Nucleus accumbens (tissue), 56 donors: ENCODE measurements at regions not wholly inside any gene's neighbourhood (a gene's known extent, or its start where the extent isn't known, plus 50 kb on each side); places are given as distances from the start of the nearest gene placed in this dataset.
"Not testable (repeated sequence)": the region's sequence is repeated elsewhere in the genome, so short reads cannot be mapped to it uniquely, and the experiment has no call there.

Experiments
- DNase-seq, 56 donors: peaks; one replicate each; lab custom pipeline; 2025; lab: John Stamatoyannopoulos, UW

DNA sequence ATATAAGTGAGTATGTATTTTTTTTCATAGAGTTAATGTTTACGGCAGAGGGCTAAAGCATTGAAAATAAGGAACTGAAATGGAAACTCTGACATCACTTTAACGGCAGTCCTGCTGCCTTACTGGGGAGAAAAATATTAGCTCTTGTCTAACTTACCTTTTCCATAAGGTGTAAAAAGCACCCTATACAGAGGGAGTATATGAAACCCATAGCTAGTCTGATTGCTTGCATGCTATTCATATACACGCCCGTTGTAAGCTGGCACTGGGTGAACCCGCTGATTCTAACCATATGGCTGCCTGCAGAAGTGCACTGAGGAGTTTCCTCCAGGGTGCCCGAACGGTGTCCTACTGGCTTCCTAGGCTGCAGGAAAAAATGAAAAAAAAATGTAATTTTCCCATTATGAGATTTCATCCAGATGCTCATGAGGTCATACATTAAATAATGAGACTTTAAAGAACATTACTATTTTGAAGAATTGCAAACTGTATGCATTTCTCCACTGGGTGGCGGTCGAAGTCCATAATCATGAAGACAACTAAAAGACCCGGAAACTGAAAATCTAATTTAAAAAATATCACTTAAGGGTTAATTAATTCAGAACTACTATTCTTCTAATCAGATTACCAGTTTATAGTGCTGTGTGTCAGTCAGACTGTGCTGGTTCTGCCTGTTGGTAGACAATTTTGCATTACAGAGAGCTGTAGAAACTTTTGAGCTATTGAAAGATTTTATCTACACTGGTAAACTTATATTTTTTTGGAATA lies 144.7 kb downstream of the ALX1 start:
- DNase-seq, result no peak

DNA sequence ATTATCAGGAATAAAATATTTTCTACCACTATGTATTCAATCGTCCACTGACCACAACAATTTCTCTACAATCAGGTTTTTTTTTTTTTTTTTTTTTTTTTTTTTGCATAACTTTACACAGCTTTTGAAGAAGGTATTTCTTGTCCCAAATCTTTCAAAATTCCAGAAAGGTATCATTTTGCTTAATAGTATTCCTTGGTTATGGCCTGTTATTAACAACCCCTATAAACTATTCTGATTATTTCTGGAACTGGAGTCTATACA lies 145.3 kb downstream of the ALX1 start:
- no peak for DNase-seq

DNA sequence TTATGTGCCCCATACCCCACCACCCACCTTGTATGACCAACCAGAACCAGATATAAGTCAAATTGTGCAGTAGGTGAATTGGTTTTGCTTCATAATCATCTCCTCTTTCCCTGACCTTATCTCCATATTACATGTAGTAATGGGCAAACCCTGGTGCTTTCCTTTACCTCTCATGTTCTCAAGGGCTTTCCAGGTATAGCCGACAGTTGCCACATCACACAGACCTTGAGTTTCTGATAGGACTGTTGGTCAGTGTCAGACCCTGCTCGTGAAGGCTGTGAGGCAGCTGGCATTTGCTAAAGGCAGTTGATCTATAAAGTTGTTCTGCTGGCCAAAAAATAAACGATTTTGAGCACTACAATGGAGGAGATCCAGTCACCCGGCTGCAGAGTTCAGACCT lies 145.9 kb downstream of the ALX1 start:
- no peak for DNase-seq

DNA sequence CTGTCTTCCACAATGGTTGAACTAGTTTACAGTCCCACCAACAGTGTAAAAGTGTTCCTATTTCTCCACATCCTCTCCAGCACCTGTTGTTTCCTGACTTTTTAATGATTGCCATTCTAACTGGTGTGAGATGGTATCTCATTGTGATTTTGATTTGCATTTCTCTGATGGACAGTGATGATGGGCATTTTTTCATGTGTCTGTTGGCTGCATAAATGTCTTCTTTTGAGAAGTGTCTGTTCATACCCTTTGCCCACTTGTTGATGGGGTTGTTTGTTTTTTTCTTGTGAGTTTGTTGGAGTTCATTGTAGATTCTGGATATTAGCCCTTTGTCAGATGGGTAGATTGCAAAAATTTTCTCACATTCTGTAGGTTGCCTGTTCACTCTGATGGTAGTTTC lies 153.1 kb downstream of the ALX1 start:
- not testable (repeated sequence) for DNase-seq

DNA sequence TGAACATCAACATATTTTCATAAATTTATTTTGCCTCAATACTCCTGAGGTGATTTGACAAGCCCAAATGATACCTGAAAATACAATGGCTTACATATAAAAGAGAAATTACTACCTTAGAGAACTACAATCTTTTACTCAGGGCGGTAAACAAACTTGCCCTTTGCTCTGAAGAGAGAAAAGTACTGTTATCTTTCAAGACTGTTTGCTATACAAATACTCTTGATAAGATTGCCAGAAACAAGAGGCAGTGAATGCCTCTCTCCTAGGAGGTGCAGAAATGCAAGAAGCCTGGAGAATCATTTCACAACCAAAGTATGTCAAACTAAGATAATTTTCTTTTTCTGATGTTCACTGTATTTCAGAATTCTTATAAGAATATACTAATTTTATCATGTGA lies 160.3 kb downstream of the ALX1 start:
- no peak for DNase-seq

DNA sequence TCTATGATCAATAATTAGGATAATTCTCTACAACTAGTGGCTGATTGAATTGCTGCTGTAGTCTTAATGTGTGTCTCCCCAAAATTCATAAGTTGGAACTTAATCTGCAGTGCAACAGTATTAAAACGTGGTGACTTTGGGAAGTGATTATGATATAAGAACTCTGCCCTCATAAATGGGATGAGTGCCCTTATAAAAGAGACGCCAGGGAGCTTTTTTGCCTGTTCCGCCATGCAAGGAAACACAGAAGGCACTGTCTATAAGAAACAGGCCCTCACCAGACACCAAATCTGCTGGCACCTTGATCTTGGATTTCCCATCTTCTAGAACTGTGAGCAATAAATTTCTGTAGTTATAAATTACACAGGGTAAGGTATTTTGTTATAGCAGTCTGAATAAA lies 161.0 kb downstream of the ALX1 start:
- no peak for DNase-seq

DNA sequence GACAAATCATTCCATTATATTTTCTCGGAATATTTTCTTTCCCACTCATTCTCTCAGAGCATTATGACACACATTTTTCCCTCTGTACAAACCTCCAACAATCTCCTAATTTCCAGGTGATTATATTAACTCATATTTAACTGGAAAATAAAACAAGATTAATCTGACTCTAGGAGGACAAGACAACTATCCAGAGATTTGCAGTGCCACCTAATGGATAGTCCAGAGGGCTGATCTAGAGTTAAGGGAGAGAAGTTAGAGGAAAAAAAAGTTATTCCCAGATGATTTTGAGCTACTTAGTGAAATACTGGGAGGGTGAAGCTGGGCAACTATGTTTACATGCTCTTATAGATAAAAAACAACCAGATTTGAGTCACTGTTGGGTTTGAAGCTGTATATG lies 161.7 kb downstream of the ALX1 start:
- no peak for DNase-seq

DNA sequence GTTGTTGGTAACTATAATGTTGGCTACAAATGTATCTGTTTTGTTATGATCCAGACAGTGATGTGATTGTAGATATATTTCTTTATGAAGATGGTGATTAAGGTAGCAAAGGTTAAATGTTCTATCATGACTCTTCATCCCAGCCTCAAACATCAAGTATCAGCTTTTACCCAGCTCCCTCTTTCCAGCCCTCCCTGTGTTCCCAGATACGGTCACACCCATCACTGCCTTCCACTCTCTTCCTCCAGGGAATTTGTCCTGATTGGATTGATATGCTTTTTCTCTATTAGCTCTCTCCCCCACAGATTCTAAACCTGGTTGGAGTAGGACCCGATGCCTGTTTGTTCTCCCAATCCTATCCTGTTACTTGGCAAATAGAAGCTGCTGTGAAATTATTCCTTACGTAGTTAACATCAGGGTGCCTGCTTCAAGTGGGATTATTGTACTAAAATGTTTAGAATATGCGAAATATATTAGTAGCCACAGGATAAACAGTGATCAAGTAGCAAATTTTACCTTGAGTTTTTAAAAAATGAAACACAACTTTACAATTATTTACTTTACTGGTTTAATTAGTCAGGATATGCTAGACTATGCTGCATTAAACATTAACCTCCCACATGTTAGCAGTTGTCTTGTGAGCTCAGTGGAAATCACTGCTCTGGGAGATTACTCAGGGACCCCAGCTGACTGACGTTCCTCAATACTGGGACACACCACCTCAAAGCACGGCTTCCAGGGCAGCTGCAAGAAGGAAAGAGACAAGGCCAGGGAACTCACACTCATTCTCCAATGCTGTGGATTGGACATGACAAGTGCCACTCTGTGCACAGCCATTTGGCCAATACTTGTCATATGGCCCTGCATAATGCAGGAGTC lies 165.3 kb downstream of the ALX1 start:
- no peak for DNase-seq

DNA sequence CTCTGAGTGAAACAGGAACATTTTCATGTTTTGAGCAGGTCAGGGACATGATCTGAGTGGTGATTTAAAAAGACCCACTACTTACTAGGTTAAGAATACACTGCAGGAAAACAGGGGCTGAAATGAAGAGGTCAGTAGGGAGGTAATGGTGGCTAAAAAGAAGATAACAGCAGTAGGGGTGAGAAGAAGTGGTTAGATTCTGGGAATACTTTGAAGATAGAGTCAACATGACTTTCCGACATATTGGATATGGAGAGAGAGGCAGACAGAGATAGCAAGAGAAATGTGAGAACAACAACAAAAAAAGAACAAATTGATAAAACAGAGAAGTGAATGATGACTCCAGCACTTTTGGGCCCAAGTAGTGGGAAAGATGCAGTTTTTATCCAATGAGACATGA lies 168.0 kb downstream of the ALX1 start:
- DNase-seq, result no peak

DNA sequence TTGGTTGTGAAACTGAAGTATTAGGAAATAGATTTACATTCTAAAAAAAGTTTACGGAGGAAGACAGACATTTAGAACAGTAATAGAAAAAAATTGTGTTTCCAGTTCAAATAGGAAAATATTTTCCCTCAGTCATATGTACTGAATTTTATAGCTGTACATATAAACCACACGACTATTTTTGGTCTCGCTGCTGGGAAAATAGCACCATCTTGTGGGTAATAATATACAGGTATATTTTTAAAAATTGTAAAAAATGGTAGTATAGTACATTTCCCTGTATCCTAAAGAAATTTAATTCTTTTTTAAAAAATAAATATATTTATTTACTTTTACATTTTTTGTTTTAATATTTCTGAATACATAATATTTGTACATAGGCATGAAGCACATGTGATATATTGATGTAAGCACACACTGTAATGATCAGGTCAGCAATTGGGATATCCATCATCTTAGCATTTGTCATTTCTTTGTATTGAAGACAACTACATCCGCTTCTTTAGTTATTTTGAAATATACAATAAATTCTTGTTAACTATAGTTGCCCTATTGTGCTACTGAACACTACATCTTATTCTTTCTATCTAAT lies 168.6 kb downstream of the ALX1 start:
- DNase-seq, result no peak

DNA sequence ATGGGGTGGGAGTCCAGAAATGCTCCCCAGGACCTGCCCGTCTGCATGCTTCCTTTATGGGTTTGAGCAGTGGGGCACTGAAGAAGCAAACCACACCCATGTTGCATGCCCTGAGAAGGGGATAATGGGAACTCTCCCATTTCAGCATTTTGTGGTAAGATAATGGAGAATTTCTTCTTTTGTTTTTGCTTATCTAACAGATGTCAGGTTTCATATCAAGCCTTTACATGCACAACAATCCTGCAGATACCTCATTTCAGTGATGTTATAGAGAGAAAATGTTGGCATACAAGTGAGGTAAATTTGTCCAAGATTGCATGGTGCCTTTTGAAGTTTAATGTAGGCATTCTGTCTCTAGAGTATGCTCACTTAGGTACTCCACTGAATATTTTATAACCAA lies 177.0 kb downstream of the ALX1 start:
- DNase-seq, result no peak

DNA sequence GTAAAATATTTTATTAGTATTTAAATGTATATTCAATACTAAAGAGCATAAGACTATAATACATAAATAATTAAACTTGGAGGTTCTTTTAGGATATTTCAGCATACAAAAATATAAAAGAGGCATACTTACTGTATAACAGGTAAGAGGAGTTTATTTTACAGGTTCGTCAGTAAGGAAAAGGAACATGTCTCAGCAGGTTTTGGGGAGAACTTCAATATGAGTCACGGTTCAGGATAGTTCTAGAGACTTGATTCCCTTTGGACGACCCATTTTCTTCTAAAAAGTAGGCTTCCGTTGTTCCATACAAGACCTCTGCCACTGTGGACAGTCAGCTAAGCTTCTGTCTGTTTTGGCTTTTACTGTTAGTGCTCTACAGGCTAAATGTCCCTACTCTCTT lies 181.1 kb downstream of the ALX1 start:
- DNase-seq, result no peak

DNA sequence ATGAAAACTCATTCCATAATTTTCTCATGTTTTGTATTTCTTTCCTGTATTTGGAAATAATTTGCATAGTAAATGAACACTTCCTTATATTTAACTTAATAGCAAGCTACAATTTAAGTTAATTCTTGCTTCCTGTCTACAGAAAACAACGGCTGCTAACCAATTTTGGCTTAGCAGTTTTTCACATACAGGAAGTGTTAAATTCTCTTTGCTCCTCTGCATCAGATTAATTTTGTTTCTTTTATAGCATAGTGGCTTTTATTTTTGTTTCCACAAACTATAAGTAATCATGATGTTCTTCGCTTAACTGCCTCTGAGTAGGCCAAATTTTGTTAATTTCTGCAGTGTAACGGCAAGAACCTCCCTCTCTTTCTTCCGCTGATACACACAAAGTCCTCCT lies 182.9 kb downstream of the ALX1 start:
- no peak for DNase-seq

DNA sequence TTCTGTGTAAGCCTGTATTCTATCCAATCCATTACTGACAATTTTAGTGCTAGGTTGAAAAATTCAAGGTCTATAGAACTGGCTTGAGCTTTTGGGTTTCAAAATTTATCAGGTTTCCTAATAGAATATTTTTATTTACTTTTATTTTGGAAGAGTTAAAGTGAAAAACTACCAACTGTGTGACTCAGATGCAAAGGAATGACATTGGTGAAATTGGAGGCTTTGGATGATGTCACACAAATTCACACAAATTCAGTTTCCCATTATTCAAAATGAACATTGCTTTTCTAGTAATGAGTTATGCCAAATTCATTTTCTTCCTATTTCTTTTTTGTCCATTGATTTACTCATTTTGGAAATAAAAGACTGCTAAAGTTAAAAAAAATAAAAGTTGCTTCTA lies 186.9 kb downstream of the ALX1 start:
- no peak for DNase-seq

DNA sequence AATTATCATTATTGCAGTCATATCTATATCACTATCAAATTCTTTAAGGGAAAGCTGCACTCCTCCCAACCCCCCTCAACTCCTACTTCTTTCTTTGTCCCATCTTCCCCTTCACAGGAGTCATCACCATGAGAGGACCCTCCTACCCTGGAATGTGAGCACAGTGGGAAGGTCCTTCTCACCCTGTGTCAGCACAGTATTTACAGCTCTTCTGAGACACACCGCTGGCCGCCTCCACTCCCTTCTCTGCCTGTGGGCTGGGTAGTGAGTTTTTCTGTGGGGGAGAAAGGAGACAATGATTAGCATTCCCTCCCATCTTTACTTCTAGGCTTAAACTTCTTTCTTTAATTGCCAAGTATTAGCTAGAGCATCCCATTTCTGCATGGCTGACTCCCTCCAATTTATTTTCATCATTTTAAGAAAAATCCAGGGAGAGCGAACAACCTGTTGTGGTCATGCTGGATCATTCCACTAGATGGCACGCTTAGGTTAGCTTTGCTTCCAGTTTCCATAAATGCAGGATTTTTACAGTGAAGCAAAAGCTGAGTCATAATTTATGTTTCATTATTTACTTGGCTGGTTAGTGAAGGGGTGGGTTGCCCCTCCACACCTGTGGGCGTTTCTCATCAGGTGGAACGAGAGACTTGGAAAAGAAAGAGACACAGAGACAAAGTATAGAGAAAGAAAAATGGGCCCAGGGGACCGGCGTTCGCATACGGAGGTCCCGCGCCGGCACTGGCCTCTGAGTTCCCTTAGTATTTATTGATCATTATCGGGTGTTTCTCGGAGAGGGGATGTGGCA lies 188.5 kb downstream of the ALX1 start:
- DNase-seq, result peak in 21 of 56 donors; percentile 1 to 55 (median 9)

DNA sequence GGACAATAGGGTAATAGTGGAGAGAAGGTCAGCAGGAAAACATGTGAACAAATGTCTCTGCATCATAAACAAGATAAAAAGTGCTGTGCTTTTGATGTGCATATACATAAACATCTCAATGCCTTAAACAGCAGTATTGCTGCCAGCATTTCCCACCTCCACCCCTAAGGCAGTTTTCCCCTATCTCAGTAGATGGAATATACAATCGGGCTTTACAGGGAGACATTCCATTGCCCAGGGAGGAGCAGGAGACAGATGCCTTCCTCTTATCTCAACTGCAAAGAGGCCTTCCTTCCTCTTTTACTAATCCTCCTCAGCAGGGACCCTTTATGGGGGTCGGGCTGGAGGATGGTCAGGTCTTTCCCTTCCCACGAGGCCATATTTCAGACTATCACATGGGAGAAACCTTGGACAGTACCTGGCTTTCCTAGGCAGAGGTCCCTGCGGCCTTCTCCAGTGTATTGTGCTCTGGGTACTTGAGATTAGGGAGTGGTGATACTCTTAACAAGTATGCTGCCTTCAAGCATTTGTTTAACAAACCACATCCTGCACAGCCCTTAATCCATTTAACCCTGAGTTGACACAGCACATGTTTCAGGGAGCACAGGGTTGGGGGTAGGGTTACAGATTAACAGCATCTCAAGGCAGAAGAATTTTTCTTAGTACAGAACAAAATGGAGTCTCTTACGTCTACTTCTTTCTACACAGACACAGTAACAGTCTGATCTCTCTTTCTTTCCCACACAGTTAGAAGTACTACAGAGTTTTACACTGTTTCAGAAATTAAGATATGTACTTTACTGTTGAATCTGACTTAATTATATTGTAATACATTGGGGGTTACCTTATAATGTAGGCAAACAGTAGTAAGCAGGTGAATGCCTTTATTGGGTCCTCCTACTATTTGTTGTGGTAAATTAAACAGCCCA lies 189.4 kb downstream of the ALX1 start:
- DNase-seq, result not testable (repeated sequence)

DNA sequence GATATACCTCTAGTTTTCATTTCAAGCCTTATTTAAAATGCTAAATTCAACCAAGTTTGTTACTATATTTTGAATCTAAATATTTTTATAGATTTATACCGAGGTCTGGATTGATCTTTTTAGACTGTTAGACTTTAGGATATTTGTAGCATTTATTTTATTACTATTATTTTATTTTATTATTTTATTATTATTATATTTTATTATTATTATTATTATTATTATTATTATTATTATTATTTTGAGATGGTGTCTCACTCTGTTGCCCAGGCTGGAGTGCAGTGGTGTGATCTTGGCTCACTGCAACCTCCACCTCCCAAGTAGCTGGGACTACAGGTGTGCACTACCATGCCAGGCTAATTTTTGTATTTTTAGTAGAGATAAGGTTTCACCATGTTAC lies 195.3 kb downstream of the ALX1 start:
- not testable (repeated sequence) for DNase-seq

DNA sequence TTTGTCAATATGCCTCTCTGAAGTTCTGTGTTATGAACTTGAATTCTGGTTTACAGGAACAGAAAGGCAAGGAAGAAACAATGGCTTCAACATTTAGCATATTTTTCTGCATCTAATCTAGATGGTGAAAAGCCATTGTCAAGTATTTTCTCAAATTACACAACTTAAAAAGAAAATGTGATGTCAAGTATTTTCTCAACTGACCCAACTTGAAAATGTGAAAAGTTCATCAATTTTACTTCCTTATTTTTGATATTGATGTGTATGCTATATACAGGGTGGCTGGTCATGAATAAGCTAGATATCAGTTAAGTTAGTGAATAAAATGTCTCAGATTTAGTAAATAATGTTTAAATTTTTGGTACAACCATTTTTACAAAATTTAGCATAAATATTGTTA lies 196.7 kb downstream of the ALX1 start:
- no peak for DNase-seq

DNA sequence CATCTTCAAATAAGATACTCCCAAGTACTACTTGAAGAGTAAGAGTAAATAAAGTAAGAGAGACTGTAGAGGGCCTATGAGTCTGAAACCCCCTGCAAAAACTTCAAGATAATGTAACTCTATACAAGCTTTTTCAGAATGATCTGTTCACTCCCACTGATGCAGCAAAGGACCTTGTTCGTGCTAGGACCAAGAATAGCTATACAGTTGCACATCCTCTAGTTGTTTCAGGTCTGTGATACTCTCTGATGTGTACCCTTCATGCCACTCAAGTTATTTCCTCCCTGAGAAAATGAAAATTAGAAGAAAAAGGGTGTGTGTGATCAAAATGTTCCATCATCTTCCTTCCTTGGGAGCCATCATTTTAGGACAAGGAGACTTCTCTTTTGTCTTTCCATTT lies 204.4 kb downstream of the ALX1 start:
- no peak for DNase-seq

DNA sequence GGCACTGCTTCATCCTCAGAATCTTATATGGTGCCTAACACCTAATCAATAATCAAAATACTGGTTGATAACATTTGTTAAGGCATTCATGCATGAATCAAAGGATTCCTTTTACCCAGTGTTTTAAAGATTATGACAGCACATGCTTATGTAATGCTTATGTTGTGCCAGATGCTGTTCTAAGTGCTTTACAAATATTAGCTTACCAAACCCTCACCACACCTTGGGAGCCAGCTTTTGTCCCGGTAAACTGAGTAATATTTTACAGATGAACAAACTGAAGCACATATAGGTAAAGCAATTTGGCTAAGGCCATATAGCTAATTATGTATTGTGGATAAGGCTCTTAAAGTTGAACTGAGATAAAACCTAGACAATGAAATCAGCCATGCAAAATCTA lies 209.2 kb downstream of the ALX1 start:
- DNase-seq, result no peak
